HG02759 (cell line): ENCODE measurements at regions not wholly inside any gene's neighbourhood (a gene's known extent, or its start where the extent isn't known, plus 50 kb on each side); places are given as distances from the start of the nearest gene placed in this dataset.
A peak's percentile ranks its signal among the peaks of the same experiment; 100 is the strongest.

Source experiments
- ATAC-seq: cut with Tn5 transposase; IDR thresholded peaks from one replicate; pipeline ENCODE4 v1.9.1; 2021; ENCODE audit warnings: mild to moderate bottlenecking, moderate library complexity; ENCODE audit not compliant: unreplicated experiment

DNA sequence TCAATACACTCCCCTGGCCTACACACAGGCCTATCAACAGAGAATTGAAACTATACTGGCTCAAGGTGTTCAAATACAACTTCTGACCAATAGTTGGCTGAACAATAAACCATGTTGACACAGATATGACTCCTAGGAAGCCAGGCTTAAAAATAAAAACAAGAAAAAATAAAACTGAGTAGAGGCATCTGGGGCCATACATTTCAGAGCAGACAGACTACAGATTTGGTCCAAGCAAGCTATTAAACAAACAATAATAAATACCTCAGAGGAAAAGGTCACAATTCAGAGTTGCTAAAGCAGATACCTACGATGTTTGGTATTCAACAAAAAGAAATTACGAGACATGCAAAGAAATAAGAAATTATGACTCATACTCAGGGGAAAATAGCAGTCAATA is 132.8 kb upstream of the ACVR2A start:
- ATAC-seq, result no peak

DNA sequence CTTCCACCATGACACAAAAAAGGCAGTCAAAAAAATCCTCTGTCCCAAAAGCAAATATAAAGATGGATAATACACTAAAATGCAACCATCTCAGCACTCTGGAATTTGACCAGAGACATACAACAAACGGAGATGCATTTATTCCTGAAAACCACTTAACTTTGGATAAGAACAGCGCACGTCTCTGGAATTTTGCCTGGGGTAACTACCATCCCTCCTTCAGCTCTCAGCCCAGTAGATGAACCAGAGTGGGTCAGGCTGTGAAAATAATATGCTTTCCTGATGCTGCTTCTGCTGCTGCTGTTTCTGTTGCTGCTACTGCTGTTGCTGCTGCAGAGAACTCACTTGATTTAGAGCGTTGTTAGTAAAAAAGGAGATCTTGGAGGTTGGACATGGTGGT is 133.8 kb upstream of the ACVR2A start:
- ATAC-seq, result no peak

DNA sequence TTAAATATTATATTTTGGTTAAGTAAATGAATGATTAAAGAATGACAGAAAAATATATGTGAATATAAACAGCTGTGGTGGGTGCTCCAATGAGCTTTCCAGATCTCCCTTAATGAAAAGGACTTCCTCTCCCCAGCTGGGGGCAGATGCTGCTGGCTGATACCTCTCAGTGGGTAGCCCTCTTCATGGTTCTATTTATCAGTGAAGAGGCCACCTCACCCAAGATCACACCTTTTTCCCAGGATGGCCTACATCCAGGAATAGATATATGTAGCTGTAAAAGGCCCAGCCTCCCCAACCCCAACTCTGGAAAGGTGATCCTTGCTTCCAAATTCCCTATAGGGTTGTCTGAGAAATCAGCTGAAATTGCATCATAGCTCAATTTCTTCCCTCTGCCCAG is 135.2 kb upstream of the ACVR2A start:
- no peak for ATAC-seq

- ATAC-seq, result no peak
These were observed 141.7 kb upstream of the ACVR2A start for GRCh38 chr2:147703171-147703570.

GRCh38 chr2:147698166-147698565 is 146.7 kb upstream of the ACVR2A start:
- no peak for ATAC-seq

DNA sequence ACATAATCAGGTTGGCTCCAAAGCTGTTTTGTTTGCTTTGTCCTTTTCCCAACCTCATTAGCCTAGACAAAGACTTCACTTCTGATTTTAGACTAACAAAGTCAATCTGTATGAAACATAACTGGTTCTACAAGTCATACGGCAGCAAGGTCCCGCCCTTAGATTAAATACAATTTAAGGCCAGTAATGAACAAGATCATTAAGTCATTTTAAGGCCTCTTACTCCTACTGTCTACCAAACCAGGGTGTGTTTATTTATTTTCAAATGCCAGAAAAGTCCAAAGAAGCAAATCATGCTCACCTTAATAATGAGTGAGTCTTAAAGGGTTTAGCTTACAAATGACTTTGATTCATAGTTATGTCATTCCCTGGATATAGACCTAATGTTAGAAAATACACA is 148.4 kb upstream of the ACVR2A start:
- no peak for ATAC-seq

DNA sequence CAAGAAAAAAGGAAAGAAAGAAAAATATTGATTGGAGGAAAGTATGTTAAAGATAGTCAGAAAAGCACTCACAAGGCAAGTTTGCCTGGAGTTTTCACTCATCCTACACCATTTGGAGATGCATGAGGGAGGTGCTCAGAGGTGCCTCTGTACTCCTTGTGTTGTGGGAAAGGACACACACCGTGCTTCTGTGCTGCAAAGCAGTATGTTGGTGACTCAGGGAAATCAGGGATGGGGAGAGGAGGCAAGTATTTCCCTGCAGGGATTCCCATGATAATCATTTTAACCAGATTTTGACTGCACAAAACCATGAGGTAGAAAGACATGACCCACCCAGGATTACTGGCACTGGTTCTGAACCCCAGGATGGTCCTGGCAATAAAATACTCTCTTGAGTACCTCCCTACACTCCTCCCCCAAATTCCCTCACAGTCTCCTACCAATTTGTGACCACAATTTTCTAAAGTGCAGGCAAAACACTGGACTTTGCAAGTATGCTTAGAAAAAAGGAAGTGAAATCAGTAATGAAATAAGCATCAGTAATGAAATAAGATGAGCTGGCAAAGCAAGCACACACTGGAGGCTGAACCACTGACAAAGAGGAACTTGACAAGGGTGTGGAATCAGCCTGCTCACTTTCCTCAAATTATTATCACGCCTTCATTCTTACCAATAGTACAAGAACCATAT is 155.5 kb upstream of the ACVR2A start:
- peak; percentile 98 for ATAC-seq

DNA sequence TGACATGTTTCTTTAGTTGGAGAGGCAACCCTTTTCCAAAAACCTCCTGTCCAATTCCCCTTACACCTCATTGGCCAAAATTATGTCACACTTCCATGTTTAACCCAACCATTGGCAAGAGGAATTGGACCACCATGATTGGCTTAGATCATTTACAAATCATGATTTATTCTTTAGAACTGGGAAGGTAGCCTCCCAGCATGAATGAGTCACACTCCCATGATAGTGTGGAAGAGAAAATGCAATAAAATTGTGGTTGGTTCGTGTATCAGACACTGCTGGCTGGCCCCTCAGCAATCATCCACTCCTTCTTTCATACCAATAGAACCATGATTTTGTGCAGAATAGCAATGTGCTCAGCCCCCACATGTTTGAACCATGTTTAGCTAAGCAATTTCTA is 156.6 kb upstream of the ACVR2A start:
- no peak for ATAC-seq

GRCh38 chr2:147686365-147686764 is 158.5 kb upstream of the ACVR2A start:
- ATAC-seq, result no peak

GRCh38 chr2:147684903-147685302 is 159.9 kb upstream of the ACVR2A start:
- no peak for ATAC-seq

DNA sequence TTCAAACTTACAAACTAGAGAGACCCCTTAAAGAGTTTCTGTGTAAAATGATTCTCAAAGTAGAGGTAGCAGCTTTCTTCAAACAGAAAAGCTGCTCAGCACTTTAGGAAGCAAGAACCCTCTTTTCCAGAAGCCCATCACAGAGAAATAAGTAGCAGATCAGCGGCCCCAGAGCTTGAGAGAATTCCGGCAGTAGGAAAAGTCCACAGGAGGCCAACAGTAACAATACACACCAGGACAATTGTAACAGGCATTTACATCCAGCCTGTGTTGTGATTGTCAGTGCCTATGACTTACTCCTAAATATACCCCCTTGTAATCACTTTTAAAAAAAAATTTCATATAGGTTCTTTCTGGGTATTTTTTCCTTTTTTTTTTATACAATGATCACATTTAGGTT is 161.4 kb upstream of the ACVR2A start:
- no peak for ATAC-seq

- no peak for ATAC-seq
These were observed 163.7 kb upstream of the ACVR2A start for GRCh38 chr2:147681093-147681492.

DNA sequence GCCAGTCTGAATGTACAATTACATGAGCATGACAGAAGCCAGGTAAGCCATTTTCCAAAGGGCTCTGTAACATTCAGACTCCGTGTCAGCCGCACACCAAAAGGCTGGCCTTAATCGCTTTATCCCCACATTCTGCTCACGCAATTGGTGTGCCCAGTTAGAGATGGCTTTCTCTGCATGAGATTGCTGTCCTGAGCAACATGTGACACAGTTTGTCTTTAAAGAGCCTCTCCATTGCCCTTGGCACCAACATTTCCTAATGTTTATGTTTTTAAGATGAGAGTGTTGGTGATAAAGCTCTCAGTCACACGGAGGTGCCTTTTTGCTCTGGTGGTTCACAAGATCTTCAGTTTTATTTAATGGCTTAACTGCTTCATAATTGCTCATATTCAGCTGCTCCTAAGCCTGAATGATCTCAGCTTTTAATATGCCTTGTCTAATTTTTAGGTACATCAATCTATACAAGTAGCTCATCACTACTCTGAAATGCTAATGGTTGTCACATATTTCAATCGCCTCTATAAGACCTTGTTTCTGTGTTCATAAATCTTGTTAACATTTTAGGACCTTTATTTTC is 164.8 kb upstream of the ACVR2A start:
- ATAC-seq, result no peak

DNA sequence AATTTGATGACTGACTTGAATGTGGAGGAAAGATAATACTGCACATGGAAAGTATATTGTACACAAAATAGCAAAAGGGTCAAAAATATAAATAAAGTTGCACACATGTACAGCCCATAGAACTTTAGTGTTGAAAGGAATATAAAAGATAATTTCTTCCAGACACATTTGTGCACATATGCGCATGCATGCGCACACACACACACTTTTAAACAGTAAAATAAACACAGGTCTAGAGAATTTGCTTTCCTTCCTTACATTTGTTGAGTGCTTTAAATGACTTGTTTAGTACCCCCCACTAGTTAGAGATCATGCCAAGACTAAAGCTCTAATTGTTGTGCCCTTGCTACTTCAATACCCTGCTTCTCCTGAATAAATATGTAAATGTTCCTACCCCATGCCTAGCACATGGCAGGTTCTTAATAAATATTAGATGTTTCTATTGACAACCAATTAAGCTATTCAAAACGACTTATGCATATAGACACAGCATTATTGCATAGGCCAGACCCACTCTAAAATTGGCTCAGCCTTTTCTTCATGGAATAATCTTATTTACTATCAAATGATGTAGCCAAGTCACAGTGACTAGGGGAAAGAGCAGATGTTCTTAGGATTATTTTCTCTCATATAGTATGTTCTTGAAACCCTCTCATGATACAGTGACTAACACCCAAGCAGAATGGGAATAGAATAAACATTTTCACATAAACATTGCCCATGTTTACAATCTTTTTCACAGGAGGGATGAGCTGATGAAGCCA is 165.5 kb upstream of the ACVR2A start:
- no peak for ATAC-seq

DNA sequence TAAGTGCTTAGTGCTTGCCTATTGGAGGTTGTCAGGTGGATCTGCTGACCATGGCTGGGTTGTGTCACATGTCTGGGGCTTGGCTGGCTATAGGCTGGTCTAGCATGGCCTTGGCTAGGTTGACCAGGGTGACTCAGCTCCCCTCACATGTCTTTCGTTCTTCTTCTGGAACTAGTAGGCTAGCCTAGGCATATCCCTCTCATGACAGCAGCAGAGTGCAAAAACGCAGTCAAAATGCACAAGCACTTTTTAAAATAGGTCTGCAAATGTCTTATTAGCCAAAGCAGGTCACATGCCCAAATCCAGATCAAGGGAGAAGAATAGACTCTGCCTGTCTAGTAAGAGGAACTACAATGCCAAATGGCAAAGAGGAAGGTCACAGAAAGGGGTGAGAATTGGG is 179.7 kb upstream of the ACVR2A start:
- ATAC-seq, result no peak

- peak; percentile 25 for ATAC-seq
These were observed 180.9 kb upstream of the ACVR2A start for GRCh38 chr2:147663962-147664361.

- peak; percentile 81 for ATAC-seq
These were observed 181.5 kb upstream of the ACVR2A start for GRCh38 chr2:147663153-147663961.

DNA sequence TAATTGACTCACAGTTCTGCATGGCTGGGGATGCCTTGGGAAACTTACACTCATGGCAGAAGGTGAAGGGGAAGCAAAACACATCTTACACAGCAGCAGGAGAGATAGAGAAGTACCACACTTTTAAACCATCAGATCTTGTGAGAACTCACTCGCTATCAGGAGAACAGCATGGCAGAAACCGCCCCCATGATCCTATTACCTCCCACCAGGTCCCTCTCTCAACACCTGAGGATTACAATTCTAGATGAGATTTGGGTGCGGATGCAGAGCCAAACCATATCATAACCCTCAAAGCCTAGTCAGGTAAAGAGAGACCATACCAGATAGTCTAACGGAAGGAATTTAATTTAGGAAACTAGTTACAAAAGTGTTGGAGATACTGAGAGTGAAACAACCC is 182.6 kb upstream of the ACVR2A start:
- no peak for ATAC-seq

- no peak for ATAC-seq
These were observed 184.1 kb upstream of the ACVR2A start for GRCh38 chr2:147660680-147661079.

GRCh38 chr2:147659051-147659450 is 185.8 kb upstream of the ACVR2A start:
- no peak for ATAC-seq
